Esophagus squamous epithelium (tissue), 5 donors: ENCODE measurements at regions not wholly inside any gene's neighbourhood (a gene's known extent, or its start where the extent isn't known, plus 50 kb on each side); places are given as distances from the start of the nearest gene placed in this dataset.

ENCODE experiments used
- DNase-seq: peaks from one replicate; lab custom pipeline; 2025; lab: John Stamatoyannopoulos, UW
- H3K27ac ChIP-seq, 4 donors: fragments of 200-600 bp; sonication (generic); one replicate each; pipeline ENCODE4 v1.5.1; 2016 to 2019; ENCODE audit warnings: mild to moderate bottlenecking in 1 of 4
- H3K27me3 ChIP-seq, 4 donors: fragments of 200-600 bp; sonication (generic); 1 replicate in 3 of 4; 2 replicates in 1 of 4; pipeline versions ENCODE4 v1.5.1 to v1.6.0; 2017 to 2021; ENCODE audit warnings: antibody characterized with exemption in 1 of 4
- H3K36me3 ChIP-seq, 3 donors: fragments of 200-600 bp; sonication (generic); one replicate each; pipeline ENCODE4 v1.5.1; 2016 to 2019
- H3K4me1 ChIP-seq, 3 donors: fragments of 200-600 bp; sonication (generic); one replicate each; pipeline ENCODE4 v1.5.1; 2017 to 2019
- H3K4me3 ChIP-seq, 4 donors: fragments of 200-600 bp; sonication (generic); 1 replicate in 3 of 4; 2 replicates in 1 of 4; pipeline ENCODE4 v1.5.1; 2016 to 2019; ENCODE audit warnings: mild to moderate bottlenecking in 2 of 4, moderate library complexity in 1 of 4
- H3K9me3 ChIP-seq, 3 donors: fragments of 200-600 bp; sonication (generic); one replicate each; pipeline ENCODE4 v1.5.1; 2016 to 2019
- POLR2A ChIP-seq, 4 donors: fragments of 450-650 bp; IDR thresholded peaks; one replicate each; pipeline ENCODE4 v1.6.1; 2017; ENCODE audit warnings: antibody characterized with exemption in 4 of 4, mild to moderate bottlenecking in 4 of 4, moderate library complexity in 3 of 4
- WGBS, 2 donors: methylation state at CpG; one replicate each; pipeline ENCODE4 v1.1.5; 2018; 5-methylcytosine and 5-hydroxymethylcytosine counted together
- intact Hi-C: fragments of 100-400 bp; cut with DNase I; formaldehyde crosslinking; loops from one replicate; pipeline ENCODE4 v1.15.0; 2022
- TF ChIP-seq, protein P1 (sequence below), 6 experiments: fragments of 450-650 bp in 4 of 6; fragments of 200-600 bp in 2 of 6; sonication (generic) in 2 of 6; IDR thresholded peaks; one replicate each; pipeline ENCODE4 v1.5.1; 2016 to 2019; ENCODE audit warnings: antibody characterized with exemption in 6 of 6, mild to moderate bottlenecking in 4 of 6, moderate library complexity in 4 of 6
- donor health status: DM: yes; HTN: yes; CAD: no.

DNA sequence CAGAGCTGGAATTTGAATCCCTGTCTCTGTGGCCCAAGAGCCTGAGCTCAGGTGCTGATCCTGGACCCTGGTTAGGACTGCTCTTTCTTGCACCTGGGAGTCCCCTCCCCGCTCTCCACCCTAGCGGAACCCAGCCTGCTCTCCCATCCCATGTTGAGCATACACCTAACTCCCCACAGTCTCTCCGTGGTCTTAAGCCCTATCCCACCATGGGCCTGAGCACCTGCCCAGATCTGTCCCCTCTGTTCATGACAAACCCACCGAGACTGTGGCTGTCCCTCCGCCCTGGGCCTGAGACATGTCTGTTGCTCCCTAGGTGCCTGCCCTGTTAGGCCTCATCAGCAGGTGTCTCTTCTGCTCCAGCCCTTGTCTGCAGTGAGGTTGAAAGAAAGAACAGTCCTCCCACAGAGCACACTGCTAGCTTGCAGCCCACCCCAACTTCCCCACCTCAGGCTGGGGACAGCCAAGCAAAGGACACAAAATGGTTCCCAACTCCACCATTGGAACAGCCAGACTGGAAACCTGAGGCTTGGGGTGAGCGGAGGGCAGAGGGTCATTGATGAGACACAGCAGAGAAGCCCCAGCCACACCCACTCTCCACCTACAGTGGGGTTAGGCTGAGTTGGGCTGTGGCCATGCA lies 118.5 kb downstream of the MATN1 start:
- DNase-seq: no peak
- 79 to 80% methylated on average over 4 to 5 of the region's 6 CpGs for WGBS, 2 donors
- H3K36me3 ChIP-seq: no peaks in the 10 kb centered on the region
- intact Hi-C loops: no loop called here
- H3K27me3 ChIP-seq: peaks cover 0 to 33% (median 0%) of the 10 kb centered on the region in 4 donors
- no peaks in the 10 kb centered on the region for H3K4me1 ChIP-seq
- H3K9me3 ChIP-seq: no peaks in the 10 kb centered on the region
- H3K27ac ChIP-seq: no peak overlapping the region
- no peak overlapping the region for H3K4me3 ChIP-seq
- no peak for TF ChIP-seq POLR2A (IDR thresholded peaks at IDR 0.05)
- TF ChIP-seq, protein P1, sequence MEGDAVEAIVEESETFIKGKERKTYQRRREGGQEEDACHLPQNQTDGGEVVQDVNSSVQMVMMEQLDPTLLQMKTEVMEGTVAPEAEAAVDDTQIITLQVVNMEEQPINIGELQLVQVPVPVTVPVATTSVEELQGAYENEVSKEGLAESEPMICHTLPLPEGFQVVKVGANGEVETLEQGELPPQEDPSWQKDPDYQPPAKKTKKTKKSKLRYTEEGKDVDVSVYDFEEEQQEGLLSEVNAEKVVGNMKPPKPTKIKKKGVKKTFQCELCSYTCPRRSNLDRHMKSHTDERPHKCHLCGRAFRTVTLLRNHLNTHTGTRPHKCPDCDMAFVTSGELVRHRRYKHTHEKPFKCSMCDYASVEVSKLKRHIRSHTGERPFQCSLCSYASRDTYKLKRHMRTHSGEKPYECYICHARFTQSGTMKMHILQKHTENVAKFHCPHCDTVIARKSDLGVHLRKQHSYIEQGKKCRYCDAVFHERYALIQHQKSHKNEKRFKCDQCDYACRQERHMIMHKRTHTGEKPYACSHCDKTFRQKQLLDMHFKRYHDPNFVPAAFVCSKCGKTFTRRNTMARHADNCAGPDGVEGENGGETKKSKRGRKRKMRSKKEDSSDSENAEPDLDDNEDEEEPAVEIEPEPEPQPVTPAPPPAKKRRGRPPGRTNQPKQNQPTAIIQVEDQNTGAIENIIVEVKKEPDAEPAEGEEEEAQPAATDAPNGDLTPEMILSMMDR (IDR thresholded peaks at IDR 0.05): no peak

DNA sequence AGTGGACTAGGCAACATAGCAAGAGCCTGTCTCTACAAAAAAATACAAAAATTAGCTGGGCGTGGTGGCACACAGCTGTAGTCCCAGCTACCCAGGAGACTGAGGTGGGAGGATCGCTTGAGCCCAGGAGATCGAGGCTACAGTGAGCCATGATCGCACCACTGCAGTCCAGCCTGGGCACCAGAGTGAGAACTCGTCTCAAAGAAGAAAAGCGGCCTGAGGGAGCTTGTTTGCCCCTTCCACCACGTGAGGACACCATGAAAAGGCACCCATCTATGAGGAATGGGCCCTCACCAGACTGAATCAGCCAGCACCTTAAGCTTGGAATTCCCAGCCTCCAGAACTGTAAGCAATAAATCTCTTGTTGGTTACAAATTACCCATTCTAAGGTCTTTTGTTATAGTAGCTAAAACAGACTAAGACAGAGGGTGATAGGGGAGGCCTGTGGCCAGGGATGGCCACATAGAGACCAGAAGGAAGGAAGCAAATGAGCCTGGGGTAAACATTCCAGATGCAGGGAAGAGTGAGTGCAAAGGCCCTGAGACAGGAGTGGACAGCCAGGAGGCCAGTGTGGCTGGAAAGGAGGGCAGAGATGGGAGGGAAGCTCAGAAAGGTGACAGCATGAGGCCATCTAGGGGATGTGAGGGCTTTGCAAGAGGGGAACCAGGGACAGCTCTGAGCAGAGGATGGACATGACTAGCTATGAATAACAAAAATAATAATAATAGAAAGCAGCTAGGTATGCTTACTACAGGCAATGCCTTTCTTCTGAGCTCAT lies 120.1 kb downstream of the MATN1 start:
- Histone ChIP-seq H3K4me1 (no peaks in the 10 kb centered on the region), H3K27ac (no peak overlapping the region), H3K36me3 (no peaks in the 10 kb centered on the region), H3K27me3 (peaks cover 0 to 47% (median 0%) of the 10 kb centered on the region in 4 donors), H3K9me3 (no peaks in the 10 kb centered on the region), H3K4me3 (no peak overlapping the region)
- DNase-seq: no peak
- WGBS, 2 donors: 69 to 81% methylated on average over 2 to 7 of the region's 7 CpGs
- intact Hi-C loops: no loop called here
- TF ChIP-seq, protein P1 (IDR thresholded peaks at IDR 0.05): no peak
- no peak for TF ChIP-seq POLR2A (IDR thresholded peaks at IDR 0.05)

DNA sequence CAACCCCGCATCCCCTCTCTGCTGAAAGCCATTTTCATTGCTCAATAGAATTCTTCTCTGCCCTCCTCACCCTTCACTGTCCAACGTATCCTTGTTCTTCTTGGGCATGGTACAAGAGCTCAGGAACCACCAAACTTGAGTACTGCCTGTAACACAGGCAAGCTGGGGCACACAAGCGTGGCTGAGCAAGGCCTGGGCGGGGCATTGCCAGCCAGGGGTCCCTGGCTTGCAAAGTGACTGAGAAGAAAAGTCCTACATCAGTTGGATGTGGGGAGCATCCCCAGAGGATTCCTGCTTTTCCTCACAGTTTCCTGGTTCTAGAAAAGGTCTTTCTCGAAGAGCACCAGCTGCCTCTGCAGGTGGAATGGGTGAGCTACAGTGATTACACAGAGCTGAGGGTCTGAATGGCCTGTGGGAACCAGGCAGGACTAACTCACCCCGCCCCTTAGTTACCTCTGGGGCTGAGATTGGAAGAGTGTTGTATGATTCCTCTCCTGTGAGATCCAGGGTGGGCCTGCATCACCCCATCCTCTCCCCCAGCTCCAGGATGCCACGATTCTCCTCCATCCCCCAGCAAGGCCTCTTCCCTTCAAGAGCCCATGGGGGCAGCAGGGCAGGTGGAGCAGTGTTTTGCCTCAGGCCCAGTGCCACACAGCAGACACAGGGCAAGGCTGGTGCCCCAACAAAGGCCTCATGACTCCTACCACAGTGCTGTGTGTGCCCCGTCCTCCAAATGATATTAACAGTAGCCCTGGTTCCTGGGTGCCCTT lies 121.9 kb downstream of the MATN1 start:
- Histone ChIP-seq H3K4me3 (no peak overlapping the region), H3K9me3 (no peaks in the 10 kb centered on the region), H3K36me3 (no peaks in the 10 kb centered on the region), H3K27me3 (peaks cover 0 to 64% (median 0%) of the 10 kb centered on the region in 4 donors), H3K4me1 (no peaks in the 10 kb centered on the region), H3K27ac (no peak overlapping the region)
- intact Hi-C loops: no loop called here
- no peak for DNase-seq
- TF ChIP-seq, protein P1 (IDR thresholded peaks at IDR 0.05): no peak
- TF ChIP-seq POLR2A (IDR thresholded peaks at IDR 0.05): no peak
- 71 to 80% methylated on average over 6 to 7 of the region's 8 CpGs for WGBS, 2 donors

DNA sequence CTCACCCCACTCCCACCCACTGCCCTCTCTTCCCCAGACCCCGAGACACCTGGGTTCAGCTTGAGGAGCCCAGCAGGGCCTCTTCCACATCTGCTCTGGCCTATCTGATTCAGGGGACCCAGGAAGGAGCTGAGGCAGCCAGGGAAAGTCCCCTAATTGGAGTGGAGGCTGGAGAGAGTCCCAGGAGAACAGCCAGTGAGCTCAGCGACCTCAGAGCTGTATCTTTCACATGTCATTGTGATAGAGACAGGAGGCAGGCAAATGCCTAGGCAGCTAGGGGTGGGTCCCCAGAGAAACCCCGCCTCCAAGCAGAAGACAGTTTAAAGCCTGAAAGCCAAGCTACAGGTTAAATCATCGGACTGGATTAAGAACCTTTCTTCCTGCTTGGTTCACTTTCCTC lies 122.7 kb downstream of the MATN1 start:
- H3K9me3 ChIP-seq: no peaks in the 10 kb centered on the region
- whole genome bisulfite sequencing, 2 donors: 52 to 83% methylated on average over 3 to 4 of the region's 4 CpGs
- H3K36me3 ChIP-seq: no peaks in the 10 kb centered on the region
- H3K27me3 ChIP-seq: peaks cover 0 to 60% (median 0%) of the 10 kb centered on the region in 4 donors
- no peaks in the 10 kb centered on the region for H3K4me1 ChIP-seq
- H3K27ac ChIP-seq: no peak overlapping the region
- H3K4me3 ChIP-seq: no peak overlapping the region
- intact Hi-C loops: no loop called here
- no peak for DNase-seq
- TF ChIP-seq, protein P1 (IDR thresholded peaks at IDR 0.05): no peak
- no peak for TF ChIP-seq POLR2A (IDR thresholded peaks at IDR 0.05)
